Fibroblast of gingiva (primary cell): ENCODE measurements at regions not wholly inside any gene's neighbourhood (a gene's known extent, or its start where the extent isn't known, plus 50 kb on each side); places are given as distances from the start of the nearest gene placed in this dataset.
"Not testable (repeated sequence)": the region's sequence is repeated elsewhere in the genome, so short reads cannot be mapped to it uniquely, and the experiment has no call there.

ENCODE experiments used
- DNase-seq: peaks from one replicate; pipeline ENCODE4 v3.0.0-alpha.2; 2011; ENCODE audit warnings: low read depth

DNA sequence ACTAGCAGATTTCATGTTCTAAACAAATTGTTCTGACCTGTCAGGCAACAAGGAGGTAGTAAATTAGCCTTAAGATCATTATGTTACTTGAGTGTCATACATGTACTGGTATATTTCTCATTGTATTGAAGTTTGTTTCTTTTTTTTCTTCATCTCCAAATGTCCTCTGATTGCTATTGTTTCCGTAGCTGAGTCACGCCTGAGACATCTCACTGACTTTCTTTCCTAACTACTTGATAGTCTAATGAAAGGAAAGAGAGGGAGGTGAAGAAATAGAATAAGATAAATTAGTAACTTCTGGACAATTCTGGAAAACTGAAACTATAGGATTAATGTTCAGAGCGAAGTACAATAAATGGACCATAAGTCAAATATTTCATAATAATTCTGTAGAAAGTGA is 1049.9 kb downstream of the TSN start:
- no peak for DNase-seq

DNA sequence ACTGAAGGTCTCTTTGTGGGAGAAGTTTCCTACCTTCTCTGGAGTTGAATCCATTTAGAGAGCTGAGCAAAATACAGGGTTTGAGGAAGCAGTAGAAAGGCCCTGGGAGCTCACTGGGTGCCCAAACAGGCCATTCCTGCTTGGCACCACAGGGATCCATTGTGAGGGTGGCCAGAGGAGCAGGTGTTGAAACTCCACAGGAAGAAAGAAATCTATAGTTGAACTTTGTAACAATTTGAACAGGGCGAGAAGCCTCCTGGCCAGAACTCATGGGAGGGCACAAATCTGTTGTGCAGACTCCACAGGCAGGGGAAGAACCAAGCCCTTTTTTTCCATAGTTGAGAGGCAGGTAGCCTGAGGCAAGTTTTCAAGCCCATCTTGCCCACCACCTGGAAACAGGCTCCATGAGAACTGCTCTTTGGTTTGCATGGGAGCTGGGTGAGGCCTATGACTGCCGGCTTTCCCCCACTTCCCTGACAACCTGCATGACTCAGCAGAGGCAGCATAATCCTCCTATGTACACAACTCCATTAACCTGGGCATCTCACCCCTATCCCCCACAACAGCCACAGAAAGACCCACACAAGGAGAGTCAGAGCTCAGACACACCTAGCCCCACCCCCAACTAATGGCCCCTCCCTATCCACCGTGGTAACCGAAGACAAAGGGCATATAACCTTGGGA is 1053.0 kb downstream of the TSN start:
- DNase-seq = no peak

DNA sequence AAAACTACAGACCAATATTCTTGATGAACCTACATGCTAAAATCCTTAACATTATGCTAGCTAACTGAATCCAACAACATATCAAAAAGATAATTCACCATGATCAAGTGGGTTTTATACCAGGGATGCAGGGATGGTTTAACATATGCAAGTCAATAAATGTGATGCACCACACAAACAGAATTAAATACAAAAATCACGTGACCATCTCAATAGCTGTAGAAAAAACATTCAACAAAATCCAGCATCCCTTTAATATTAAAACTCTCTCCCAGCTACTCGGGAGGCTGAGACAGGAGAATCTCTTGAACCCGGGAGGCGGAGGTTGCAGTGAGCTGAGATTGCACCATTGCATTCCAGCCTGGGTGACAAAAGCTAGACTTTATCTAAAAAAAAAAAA is 1056.8 kb downstream of the TSN start:
- not testable (repeated sequence) for DNase-seq

DNA sequence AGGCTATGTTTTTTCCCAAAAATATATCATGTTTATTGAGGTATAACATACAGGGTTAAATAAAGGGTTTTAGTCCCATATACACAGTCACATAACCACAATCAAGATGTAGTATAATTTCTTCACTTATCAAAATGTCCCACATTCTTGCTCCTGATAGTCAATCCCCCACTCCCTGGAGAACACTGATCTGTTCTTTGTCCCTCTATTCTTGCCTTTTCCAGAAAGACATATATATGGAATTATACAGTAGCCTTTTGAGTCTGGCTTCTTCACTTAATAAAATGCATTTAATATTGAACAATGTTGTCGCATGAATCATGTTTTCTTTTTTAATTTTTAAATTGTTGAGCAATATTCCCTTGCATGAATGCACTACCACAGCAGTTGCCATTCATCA is 1059.7 kb downstream of the TSN start:
- DNase-seq = no peak

- DNase-seq = no peak
Observed at GRCh38 chr2:122816803-122817202, 1061.4 kb downstream of the TSN start.

DNA sequence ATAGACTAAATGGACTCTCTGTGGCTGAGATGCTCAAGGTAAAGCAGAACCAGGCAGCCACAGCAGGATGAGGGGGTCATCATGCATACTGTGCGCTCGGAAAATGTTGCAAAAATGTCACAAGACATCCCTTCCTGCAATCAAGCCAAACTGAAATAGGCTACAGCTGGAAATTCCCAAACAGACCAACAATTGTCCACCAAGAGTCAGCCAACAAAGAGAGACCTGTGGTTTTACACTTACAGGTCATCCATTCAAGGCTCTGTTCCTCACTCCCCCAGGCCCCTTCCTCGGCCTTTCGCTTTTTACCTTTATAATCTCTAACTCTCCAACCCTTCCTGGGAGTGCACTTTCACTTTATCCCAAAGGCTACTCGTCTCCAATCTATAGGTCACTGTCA is 1066.9 kb downstream of the TSN start:
- no peak for DNase-seq

- no peak for DNase-seq
Observed at GRCh38 chr2:122830157-122830556, 1074.7 kb downstream of the TSN start.

DNA sequence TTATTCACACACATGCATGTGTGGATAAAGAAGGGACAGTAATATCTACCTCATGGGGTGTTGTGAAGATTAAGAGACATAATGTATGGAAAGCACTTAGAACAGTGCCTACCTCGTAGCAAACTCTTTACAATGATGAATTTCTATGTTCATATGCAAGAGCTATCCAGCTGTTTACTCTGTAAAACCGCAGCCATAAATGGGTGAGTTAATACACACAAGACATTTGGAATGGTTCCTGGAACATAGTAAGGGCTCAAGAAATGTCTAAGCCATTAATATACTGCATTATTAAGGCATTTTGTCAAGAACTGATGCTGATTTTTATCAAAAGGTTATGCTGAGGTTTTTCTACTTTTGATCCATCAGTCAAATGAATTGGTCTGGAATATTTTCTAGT is 1076.2 kb downstream of the TSN start:
- DNase-seq = no peak

GRCh38 chr2:122843503-122843902 is 1088.1 kb downstream of the TSN start:
- no peak for DNase-seq

- no peak for DNase-seq
Observed at GRCh38 chr2:122851161-122851560, 1095.7 kb downstream of the TSN start.

DNA sequence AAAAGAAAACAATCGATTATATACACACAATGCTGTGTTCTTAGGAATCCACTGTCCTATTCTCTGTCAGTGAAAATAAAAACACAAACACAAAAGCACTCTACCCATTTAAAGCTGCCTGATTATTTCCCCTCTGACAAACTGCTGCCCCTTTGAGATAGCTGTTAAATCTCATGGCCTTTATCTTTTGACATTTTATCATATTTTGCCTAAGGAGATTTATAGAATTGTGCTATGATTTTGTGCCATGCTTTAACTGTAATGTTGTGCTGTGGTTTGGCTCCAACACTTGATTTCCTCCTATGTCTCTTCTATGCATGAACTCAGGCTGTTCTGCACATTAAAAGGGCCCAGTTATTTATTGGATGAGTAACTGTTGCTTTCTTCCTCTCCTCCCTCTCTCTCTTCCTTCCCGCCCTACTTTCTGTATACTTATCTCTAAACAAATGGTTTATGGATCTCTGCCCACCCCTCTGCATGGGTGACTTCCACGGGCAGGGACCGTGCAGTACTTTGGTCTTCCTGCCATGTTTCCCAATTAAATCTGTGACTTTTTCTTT is 1096.6 kb downstream of the TSN start:
- DNase-seq = no peak

- DNase-seq = no peak
Observed at GRCh38 chr2:122856696-122857095, 1101.2 kb downstream of the TSN start.

- no peak for DNase-seq
Observed at GRCh38 chr2:122858075-122858702, 1102.7 kb downstream of the TSN start.

DNA sequence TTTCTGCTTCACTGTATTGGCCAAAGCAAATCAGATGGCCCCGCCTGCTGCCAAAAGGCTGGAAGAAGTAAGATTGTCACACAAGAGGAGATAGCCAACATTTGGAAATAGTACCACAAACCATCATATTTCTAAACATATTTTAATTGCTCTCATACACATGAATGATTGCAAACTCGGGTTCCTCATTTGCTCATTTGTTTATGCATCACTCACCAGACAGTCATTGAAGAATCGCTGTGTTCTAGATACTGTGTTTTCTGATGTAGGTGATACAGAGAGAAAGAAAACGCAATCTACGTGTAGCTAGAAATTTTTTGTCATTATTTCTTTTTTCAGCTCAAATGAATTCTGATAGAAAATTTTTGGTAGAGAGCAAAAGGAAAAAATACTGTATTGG is 1103.4 kb downstream of the TSN start:
- DNase-seq = no peak

DNA sequence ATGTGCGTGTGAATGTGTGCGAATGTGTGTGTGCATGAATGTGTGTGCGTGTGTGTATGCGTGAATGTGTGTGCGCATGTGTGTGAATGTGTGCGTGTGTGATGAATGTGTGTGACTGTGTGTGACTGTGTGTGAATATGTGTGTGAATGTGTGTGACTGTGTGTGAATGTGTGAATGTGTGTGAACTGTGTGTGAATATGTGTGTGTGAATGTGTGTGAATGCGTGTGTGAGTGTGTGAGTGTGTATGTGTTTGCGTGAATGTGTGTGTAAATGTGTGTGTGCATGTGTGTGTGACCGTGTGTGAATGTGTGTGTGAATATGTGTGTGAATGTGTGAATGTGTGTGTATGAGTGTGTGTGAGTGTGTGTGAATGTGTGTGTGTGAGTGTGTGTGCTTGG is 1103.8 kb downstream of the TSN start:
- no peak for DNase-seq

DNA sequence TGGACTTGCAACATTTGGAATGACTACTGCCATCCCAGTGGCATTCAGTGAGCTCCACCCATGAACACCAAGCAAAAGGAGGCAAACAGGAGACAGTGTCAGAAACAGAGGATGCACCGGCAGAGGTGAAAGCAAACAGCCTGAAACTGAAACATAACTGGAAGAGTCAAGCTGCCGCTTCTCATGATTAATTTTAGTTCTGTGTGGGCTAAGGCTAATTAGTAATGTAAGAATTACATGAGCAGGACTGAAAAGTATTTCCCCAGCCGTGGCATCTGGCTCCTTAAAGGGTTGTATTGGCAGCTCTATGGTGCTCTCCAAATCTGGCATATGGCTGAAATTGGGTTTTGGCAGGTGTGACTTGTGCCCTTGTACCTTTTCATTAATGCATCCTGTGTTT is 1108.1 kb downstream of the TSN start:
- no peak for DNase-seq

DNA sequence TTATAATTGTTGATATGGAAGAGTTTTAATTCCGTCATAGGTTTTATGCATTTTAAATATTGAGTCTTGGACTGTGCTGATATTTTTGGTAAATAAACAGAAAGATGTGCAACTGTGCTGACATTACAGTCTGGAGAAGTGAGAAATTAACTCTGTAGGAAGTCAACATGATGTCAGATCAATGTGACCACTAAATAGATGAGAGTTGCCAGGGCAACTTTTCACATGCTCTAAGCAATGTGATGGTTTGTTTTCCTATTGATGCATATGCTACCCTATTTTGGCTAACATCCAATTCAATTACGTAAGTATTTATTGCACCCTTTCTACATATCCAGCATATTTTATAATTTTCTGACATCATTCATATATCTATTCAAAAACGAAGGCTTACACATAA is 1109.3 kb downstream of the TSN start:
- no peak for DNase-seq

- no peak for DNase-seq
Observed at GRCh38 chr2:122866095-122866494, 1110.6 kb downstream of the TSN start.

GRCh38 chr2:122867941-122868340 is 1112.5 kb downstream of the TSN start:
- DNase-seq = no peak

DNA sequence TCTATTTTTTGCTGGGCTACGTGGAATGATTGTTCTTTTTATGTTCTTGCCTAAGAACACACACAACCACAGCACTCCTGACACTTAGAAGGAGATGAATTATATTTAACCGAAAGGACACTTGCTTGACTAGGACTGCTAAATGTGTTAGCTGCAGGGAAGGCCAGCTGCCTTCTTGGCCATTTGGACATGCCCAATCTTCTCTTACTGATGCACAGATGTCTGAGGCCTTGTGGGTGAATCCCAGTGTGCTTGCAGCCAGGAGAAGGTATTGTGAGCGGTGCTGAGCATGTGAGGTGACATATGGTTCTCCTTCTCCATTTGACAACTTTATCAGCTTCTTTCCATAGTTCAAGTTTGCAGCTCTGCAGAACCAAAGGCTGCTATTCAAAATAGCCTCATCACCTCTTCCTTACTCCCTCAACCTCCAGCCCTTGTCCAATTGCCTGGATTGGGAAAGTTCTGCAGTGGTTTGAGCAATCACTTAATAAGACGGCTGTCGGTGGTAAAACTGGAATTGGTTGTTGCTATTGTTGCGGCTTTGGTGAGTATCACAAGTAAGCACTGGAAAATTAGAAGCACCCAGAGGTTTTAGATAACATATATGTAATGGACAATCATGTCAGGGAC is 1113.3 kb downstream of the TSN start:
- no peak for DNase-seq

GRCh38 chr2:122873951-122874350 is 1118.5 kb downstream of the TSN start:
- DNase-seq = no peak

DNA sequence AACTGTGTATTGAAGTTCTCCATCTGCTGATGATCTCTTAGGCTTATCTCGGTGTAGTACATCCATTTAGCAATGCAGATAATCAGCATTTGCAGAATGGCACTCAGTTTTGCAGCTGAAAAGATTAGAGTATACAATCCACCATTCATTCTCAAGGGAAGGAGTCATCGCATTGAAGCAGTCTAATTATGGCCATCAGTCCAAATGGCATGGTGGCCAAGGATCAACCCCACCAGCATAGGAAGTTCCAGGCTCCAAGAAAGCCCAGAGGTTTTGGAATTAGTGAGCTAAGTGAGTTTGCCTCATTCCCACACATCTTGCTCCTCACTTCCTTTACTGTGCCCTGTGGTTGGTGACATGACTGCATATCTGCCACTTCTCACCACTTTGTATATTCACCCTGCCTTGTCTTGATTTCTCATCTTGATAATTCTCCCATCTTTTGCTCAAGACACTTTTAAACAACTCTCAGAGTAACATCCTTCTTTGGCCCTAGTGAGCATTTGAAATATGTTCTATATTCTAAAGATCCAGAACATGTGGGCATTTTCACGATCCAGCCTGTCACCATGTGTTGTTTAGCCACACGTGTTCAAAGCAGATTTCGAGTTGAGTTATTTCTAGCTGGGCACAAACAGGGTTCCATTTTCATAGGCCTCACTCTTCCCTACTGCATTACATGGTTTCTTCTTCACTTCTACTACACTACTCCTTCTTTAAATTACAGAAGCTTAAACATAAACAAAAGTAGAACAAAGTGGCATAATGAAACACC is 1119.8 kb downstream of the TSN start:
- no peak for DNase-seq

DNA sequence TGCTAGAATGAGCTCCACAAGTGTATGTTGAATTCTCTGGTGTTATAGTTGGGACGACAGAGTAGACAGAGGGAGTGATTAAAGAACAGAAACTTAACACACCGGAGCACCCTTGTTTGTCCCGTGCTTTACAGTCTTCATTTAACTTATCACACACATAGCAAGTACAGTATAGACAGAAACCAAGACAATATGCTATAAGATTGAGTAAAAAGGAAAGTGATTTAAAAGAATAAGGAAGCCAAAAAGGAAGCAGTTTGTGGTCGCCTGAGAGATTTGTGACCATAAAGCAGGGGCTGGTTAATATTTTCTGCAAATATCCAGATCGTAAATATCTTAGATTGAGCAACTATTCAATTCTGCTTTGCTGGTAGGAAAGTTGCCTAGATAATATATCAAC is 1128.4 kb downstream of the TSN start:
- DNase-seq = no peak
